Keratinocyte (primary cell): ENCODE measurements at regions not wholly inside any gene's neighbourhood (a gene's known extent, or its start where the extent isn't known, plus 50 kb on each side); places are given as distances from the start of the nearest gene placed in this dataset.

ENCODE experiments used
- EZH2 ChIP-seq: IDR thresholded peaks from one replicate; pipeline ENCODE4 v1.6.1; 2012; ENCODE audit warnings: inconsistent platforms, mild to moderate bottlenecking, low read length, moderate library complexity
- TF ChIP-seq, protein P1 (sequence below), 3 experiments: IDR thresholded peaks in 1 of 3; conservative IDR thresholded peaks in 1 of 3; optimal IDR thresholded peaks in 1 of 3; 2 replicates in 2 of 3; 3 replicates in 1 of 3; pipeline versions ENCODE3 to v1.5.1; 2011; ENCODE audit warnings: low read length in 3 of 3, mild to moderate bottlenecking in 3 of 3, moderate library complexity in 2 of 3, control low read depth in 1 of 3, inconsistent platforms in 1 of 3; ENCODE audit not compliant: insufficient read depth in 2 of 3; ENCODE audit errors: extremely low read depth in 1 of 3

- TF ChIP-seq, protein P1, sequence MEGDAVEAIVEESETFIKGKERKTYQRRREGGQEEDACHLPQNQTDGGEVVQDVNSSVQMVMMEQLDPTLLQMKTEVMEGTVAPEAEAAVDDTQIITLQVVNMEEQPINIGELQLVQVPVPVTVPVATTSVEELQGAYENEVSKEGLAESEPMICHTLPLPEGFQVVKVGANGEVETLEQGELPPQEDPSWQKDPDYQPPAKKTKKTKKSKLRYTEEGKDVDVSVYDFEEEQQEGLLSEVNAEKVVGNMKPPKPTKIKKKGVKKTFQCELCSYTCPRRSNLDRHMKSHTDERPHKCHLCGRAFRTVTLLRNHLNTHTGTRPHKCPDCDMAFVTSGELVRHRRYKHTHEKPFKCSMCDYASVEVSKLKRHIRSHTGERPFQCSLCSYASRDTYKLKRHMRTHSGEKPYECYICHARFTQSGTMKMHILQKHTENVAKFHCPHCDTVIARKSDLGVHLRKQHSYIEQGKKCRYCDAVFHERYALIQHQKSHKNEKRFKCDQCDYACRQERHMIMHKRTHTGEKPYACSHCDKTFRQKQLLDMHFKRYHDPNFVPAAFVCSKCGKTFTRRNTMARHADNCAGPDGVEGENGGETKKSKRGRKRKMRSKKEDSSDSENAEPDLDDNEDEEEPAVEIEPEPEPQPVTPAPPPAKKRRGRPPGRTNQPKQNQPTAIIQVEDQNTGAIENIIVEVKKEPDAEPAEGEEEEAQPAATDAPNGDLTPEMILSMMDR (optimal IDR thresholded peaks at IDR 0.05 in 1 of 3, IDR thresholded peaks at IDR 0.05 in 1 of 3, conservative IDR thresholded peaks at IDR 0.05 in 1 of 3; ENCODE audit: extremely low read depth in 1 of 3, insufficient read depth in 2 of 3, low read length in 3 of 3), result no peak
- TF ChIP-seq EZH2, result no peak
These were observed 245.7 kb downstream of the KCNC2 start for GRCh38 chr12:74963867-74964331.
